ENCODE measurements at regions not wholly inside any gene's neighbourhood (a gene's known extent, or its start where the extent isn't known, plus 50 kb on each side); places are given as distances from the start of the nearest gene placed in this dataset.
A peak's percentile ranks its signal among the peaks of the same experiment; 100 is the strongest.
"Not testable (repeated sequence)": the region's sequence is repeated elsewhere in the genome, so short reads cannot be mapped to it uniquely, and the experiment has no call there.

GRCh38 chr3:159258934-159259333 lies 457.1 kb downstream of the MFSD1 start:
- H3K36me3 ChIP-seq (ENCODE audit: control insufficient read depth in 2 of 3, insufficient read depth in 3 of 3, low read length in 3 of 3) = no peaks in the 10 kb centered on the region
- no peak for ATAC-seq
- no peaks in the 10 kb centered on the region for H3K9me3 ChIP-seq (ENCODE audit: control insufficient read depth in 2 of 3, low read length in 3 of 3)
- Mint-ChIP-seq H3K27ac (no peak overlapping the region), H3K4me1 (no peaks in the 10 kb centered on the region), H3K27me3 (peaks cover 4 to 32% (median 5%) of the 10 kb centered on the region in 5 donors), H3K4me3 (no peak overlapping the region), H3K36me3 (no peaks in the 10 kb centered on the region), H3K9me3 (peaks cover 0 to 3% (median 0%) of the 10 kb centered on the region in 11 donors)
- no peak overlapping the region for H3K4me3 ChIP-seq (ENCODE audit: low read length)
- no peaks in the 10 kb centered on the region for H3K4me1 ChIP-seq (ENCODE audit: control insufficient read depth in 2 of 2, insufficient read depth in 2 of 2, low read length in 2 of 2)
- POLR2A ChIA-PET = no interaction called here
- no peak overlapping the region for H3K27ac ChIP-seq (ENCODE audit: low read depth, low read length)
- no peaks in the 10 kb centered on the region for H3K27me3 ChIP-seq (ENCODE audit: control insufficient read depth in 2 of 2, insufficient read depth in 2 of 2, low read length in 2 of 2)
- DNase-seq = no peak
- intact Hi-C loops (cut with micrococcal nuclease) = no loop called here
- CTCF ChIA-PET = interaction anchor here (3.1 kb wide), 1 partner anchor 413 kb away, joined by 17 read pairs; no protein-coding TSS in a partner anchor

DNA sequence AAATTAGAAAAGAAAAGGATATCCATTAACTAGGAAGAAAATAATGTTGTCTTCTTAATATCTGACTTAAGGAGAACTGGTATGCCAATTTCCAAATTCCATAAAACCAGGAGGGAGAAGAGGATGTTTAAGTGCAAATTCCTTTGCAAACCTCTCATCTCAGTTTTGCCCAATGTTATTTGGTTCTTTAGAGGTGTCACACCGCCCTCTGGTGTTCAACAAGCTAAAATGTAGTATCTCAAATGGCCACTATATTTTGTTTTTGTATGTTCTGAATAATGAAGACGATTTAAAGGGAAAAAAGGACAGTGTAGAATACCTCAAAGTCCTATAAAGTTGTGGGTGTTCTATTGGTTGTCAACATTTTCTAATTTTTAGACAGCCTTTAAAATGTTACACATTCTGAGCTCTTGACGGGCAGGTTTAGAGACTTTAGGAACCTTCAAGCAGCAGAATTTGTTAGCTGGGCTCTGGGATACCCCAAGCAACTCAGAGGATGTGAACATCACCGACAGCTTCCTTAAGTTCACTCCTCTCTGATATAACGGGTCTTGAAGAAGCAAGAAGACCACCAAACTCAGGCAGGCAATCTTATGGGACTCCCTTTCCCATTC lies 458.3 kb downstream of the MFSD1 start:
- no peak overlapping the region for H3K4me3 ChIP-seq (ENCODE audit: low read length)
- no peaks in the 10 kb centered on the region for H3K27me3 ChIP-seq (ENCODE audit: control insufficient read depth in 2 of 2, insufficient read depth in 2 of 2, low read length in 2 of 2)
- Mint-ChIP-seq H3K4me1 (no peaks in the 10 kb centered on the region), H3K36me3 (no peaks in the 10 kb centered on the region), H3K27ac (no peak overlapping the region), H3K4me3 (no peak overlapping the region), H3K27me3 (peaks cover 4 to 37% (median 5%) of the 10 kb centered on the region in 5 donors), H3K9me3 (peaks cover 0 to 2% (median 0%) of the 10 kb centered on the region in 11 donors)
- ChIA-PET POLR2A (no interaction called here), CTCF (interaction anchor here (0.7 to 3.1 kb wide), 5 partner anchors 21 to 418 kb away, joined by 3 to 17 read pairs (median 3); no protein-coding TSS in a partner anchor)
- ATAC-seq (peak; percentile 40), DNase-seq (peak in 6 of 9 donors; percentile 2 to 39 (median 18))
- intact Hi-C loops (cut with micrococcal nuclease) = loop anchor here (1.0 to 10.0 kb wide), 8 partner anchors 343 to 1643 kb away; no protein-coding TSS in a partner anchor
- no peaks in the 10 kb centered on the region for H3K36me3 ChIP-seq (ENCODE audit: control insufficient read depth in 2 of 3, insufficient read depth in 3 of 3, low read length in 3 of 3)
- H3K27ac ChIP-seq (ENCODE audit: low read depth, low read length) = no peak overlapping the region
- no peaks in the 10 kb centered on the region for H3K4me1 ChIP-seq (ENCODE audit: control insufficient read depth in 2 of 2, insufficient read depth in 2 of 2, low read length in 2 of 2)
- no peaks in the 10 kb centered on the region for H3K9me3 ChIP-seq (ENCODE audit: control insufficient read depth in 2 of 3, low read length in 3 of 3)

DNA sequence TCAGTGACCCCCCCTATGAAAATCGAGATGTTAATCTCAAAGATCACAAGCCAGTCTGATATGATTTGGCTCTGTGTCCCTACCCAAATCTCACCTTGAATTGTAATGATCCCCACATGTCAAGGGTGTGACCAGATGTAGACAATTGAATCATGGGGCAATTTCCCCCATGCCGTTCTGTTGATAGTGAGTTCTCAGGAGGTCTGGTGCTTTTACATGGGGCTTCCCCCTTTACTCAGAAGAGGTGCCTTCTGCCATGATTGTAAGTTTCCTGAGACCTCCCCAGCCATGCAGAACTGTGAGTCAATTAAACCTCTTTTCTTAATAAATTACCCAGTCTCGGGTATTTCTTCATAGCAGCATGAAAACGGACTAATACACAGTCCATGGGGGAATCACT lies 459.5 kb downstream of the MFSD1 start:
- H3K4me3 ChIP-seq (ENCODE audit: low read length); DNase-seq; H3K4me3 Mint-ChIP-seq; H3K4me1 Mint-ChIP-seq; H3K27ac Mint-ChIP-seq; H3K4me1 ChIP-seq (ENCODE audit: control insufficient read depth in 2 of 2, insufficient read depth in 2 of 2, low read length in 2 of 2); H3K27ac ChIP-seq (ENCODE audit: low read depth, low read length); H3K36me3 Mint-ChIP-seq; POLR2A ChIA-PET; ATAC-seq; H3K36me3 ChIP-seq (ENCODE audit: control insufficient read depth in 2 of 3, insufficient read depth in 3 of 3, low read length in 3 of 3); H3K9me3 Mint-ChIP-seq; H3K9me3 ChIP-seq (ENCODE audit: control insufficient read depth in 2 of 3, low read length in 3 of 3); H3K27me3 ChIP-seq (ENCODE audit: control insufficient read depth in 2 of 2, insufficient read depth in 2 of 2, low read length in 2 of 2): not testable (repeated sequence)
- intact Hi-C loops (cut with micrococcal nuclease) = loop anchor here (2.0 to 10.0 kb wide), 6 partner anchors 345 to 1644 kb away; no protein-coding TSS in a partner anchor
- peaks cover 4 to 33% (median 5%) of the 10 kb centered on the region in 5 donors for H3K27me3 Mint-ChIP-seq
- CTCF ChIA-PET = interaction anchor here (0.6 to 3.1 kb wide), 3 partner anchors 15 to 997 kb away, joined by 3 to 17 read pairs (median 4); no protein-coding TSS in a partner anchor

DNA sequence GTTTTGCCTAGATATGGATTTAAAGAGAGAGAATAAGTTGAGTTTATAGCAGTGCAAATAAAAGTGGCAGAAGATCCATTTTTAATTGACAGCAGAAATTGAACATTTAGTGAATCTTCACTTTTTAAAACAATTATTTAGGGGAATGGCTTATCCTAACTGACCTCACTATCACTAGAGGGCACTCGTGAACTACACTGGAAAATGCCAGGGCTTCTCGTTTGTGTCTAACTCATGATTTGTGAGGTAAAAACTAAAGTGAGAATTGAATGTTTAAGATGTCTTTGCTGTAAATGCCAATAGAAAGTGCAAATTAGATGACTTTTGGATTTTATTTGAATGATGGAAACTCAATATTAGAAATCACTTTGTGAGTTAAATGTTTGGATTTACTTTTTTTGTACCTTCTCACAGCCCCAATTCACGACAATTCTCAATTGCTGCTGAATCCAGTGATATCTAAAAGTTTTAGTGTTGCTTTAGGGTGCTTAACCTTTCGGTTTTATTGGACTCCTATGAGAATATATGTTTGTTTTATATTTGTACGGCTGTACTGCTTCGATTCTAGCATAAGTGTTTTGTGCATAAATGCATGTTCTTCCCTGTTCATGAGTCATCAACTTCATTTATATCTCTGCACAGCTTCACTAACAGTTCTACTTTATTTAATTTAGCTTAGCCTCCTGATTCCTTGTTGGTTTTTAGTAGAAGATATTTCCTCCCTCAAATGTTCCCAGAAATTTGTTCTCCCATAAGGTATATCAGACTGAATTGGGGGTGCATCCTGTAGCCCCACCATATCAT lies 462.1 kb downstream of the MFSD1 start:
- Histone ChIP-seq H3K27me3 (ENCODE audit: control insufficient read depth in 2 of 2, insufficient read depth in 2 of 2, low read length in 2 of 2) (no peaks in the 10 kb centered on the region), H3K4me1 (ENCODE audit: control insufficient read depth in 2 of 2, insufficient read depth in 2 of 2, low read length in 2 of 2) (no peaks in the 10 kb centered on the region), H3K27ac (ENCODE audit: low read depth, low read length) (no peak overlapping the region), H3K36me3 (ENCODE audit: control insufficient read depth in 2 of 3, insufficient read depth in 3 of 3, low read length in 3 of 3) (no peaks in the 10 kb centered on the region), H3K4me3 (ENCODE audit: low read length) (no peak overlapping the region), H3K9me3 (ENCODE audit: control insufficient read depth in 2 of 3, low read length in 3 of 3) (no peaks in the 10 kb centered on the region)
- H3K27me3 Mint-ChIP-seq = peaks cover 0 to 28% (median 5%) of the 10 kb centered on the region in 5 donors
- H3K4me3 Mint-ChIP-seq = no peak overlapping the region
- DNase-seq (no peak), ATAC-seq (no peak)
- H3K36me3 Mint-ChIP-seq = no peaks in the 10 kb centered on the region
- H3K9me3 Mint-ChIP-seq = no peaks in the 10 kb centered on the region
- peaks cover 0 to 2% (median 0%) of the 10 kb centered on the region in 7 donors for H3K4me1 Mint-ChIP-seq
- ChIA-PET POLR2A (no interaction called here), CTCF (no interaction called here)
- H3K27ac Mint-ChIP-seq = no peak overlapping the region
- intact Hi-C loops (cut with micrococcal nuclease) = loop anchor here (1.0 to 10.0 kb wide), 4 partner anchors 541 to 1647 kb away; no protein-coding TSS in a partner anchor

DNA sequence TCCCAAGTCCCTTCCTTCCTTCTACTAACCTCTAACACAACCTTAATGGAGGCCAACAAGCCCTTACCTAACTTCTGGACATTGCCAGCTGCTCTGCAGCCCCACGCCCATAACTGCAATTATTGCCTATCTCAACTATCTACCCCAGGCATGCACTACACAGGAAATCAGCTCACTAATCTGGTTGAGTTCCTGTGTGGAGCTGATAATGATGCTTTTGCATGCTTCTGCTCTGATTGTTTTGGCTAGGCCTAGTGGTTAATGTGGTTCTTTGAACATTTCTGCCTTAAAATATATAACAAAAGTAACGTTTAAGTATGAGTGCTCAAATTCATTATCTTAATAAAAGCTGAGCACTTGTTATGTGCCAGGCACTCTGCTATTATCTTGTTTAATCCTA lies 463.9 kb downstream of the MFSD1 start:
- ATAC-seq (no peak), DNase-seq (no peak)
- ChIA-PET POLR2A (no interaction called here), CTCF (interaction anchor here (1.2 kb wide), 1 partner anchor 420 kb away, joined by 5 read pairs; no protein-coding TSS in a partner anchor)
- no peaks in the 10 kb centered on the region for H3K27me3 ChIP-seq (ENCODE audit: control insufficient read depth in 2 of 2, insufficient read depth in 2 of 2, low read length in 2 of 2)
- Mint-ChIP-seq H3K9me3 (no peaks in the 10 kb centered on the region), H3K4me1 (peaks cover 0 to 2% (median 0%) of the 10 kb centered on the region in 7 donors), H3K4me3 (no peak overlapping the region), H3K36me3 (no peaks in the 10 kb centered on the region), H3K27me3 (peaks cover 0 to 24% (median 0%) of the 10 kb centered on the region in 5 donors), H3K27ac (no peak overlapping the region)
- no peaks in the 10 kb centered on the region for H3K36me3 ChIP-seq (ENCODE audit: control insufficient read depth in 2 of 3, insufficient read depth in 3 of 3, low read length in 3 of 3)
- H3K4me3 ChIP-seq (ENCODE audit: low read length) = no peak overlapping the region
- no peak overlapping the region for H3K27ac ChIP-seq (ENCODE audit: low read depth, low read length)
- no peaks in the 10 kb centered on the region for H3K4me1 ChIP-seq (ENCODE audit: control insufficient read depth in 2 of 2, insufficient read depth in 2 of 2, low read length in 2 of 2)
- no peaks in the 10 kb centered on the region for H3K9me3 ChIP-seq (ENCODE audit: control insufficient read depth in 2 of 3, low read length in 3 of 3)
- intact Hi-C loops (cut with micrococcal nuclease) = loop anchor here in 1 of 2 donors (10.0 kb wide), 1 partner anchor 1219 kb away; no protein-coding TSS in a partner anchor

- no peaks in the 10 kb centered on the region for H3K36me3 Mint-ChIP-seq
- no peak overlapping the region for H3K27ac ChIP-seq (ENCODE audit: low read depth, low read length)
- no peaks in the 10 kb centered on the region for H3K4me1 ChIP-seq (ENCODE audit: control insufficient read depth in 2 of 2, insufficient read depth in 2 of 2, low read length in 2 of 2)
- ChIA-PET POLR2A (no interaction called here), CTCF (interaction anchor here (1.2 kb wide), 1 partner anchor 421 kb away, joined by 5 read pairs; no protein-coding TSS in a partner anchor)
- no peak overlapping the region for H3K4me3 ChIP-seq (ENCODE audit: low read length)
- H3K36me3 ChIP-seq (ENCODE audit: control insufficient read depth in 2 of 3, insufficient read depth in 3 of 3, low read length in 3 of 3) = no peaks in the 10 kb centered on the region
- ATAC-seq = no peak
- H3K27ac Mint-ChIP-seq = no peak overlapping the region
- H3K27me3 Mint-ChIP-seq = peaks cover 0 to 22% (median 0%) of the 10 kb centered on the region in 5 donors
- no peaks in the 10 kb centered on the region for H3K9me3 ChIP-seq (ENCODE audit: control insufficient read depth in 2 of 3, low read length in 3 of 3)
- DNase-seq = no peak
- intact Hi-C loops (cut with micrococcal nuclease) = loop anchor here in 1 of 2 donors (10.0 kb wide), 1 partner anchor 1218 kb away; no protein-coding TSS in a partner anchor
- peaks cover 0 to 2% (median 0%) of the 10 kb centered on the region in 7 donors for H3K4me1 Mint-ChIP-seq
- no peaks in the 10 kb centered on the region for H3K27me3 ChIP-seq (ENCODE audit: control insufficient read depth in 2 of 2, insufficient read depth in 2 of 2, low read length in 2 of 2)
- no peaks in the 10 kb centered on the region for H3K9me3 Mint-ChIP-seq
- H3K4me3 Mint-ChIP-seq = no peak overlapping the region
Measured at GRCh38 chr3:159266779-159267178, 464.9 kb downstream of the MFSD1 start.
